NCI-H82 (cell line): ENCODE measurements at regions not wholly inside any gene's neighbourhood (a gene's known extent, or its start where the extent isn't known, plus 50 kb on each side); places are given as distances from the start of the nearest gene placed in this dataset.

Experiments
- DNase-seq: peaks from one replicate; lab custom pipeline; 2025; lab: John Stamatoyannopoulos, UW

DNA sequence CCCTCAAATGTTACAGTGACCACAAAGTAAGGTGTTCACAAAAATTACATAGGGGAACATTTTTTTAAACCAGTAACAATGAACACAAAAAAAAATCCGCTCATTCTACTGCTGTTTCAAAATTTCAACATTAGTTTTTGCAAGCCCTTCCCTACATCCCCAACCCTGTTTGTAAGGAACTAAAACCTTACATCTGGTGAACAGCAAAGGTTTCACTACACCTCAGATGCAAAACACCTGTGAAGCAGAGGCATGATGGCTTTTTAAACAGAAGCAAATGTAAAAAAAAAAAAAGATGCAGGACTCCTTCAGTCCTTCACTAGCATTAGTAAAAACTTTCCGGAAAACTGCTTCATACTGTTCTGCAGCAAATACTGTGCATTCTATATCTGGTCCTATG lies 50.0 kb upstream of the API5 start:
- DNase-seq = no peak
